ENCODE measurements at regions not wholly inside any gene's neighbourhood (a gene's known extent, or its start where the extent isn't known, plus 50 kb on each side); places are given as distances from the start of the nearest gene placed in this dataset.
"Not testable (repeated sequence)": the region's sequence is repeated elsewhere in the genome, so short reads cannot be mapped to it uniquely, and the experiment has no call there.

GRCh38 chr7:113593455-113593854, 325.4 kb downstream of the PPP1R3A start:
- not testable (repeated sequence) for DNase-seq (ENCODE audit: low spot score)

GRCh38 chr7:113592924-113593323, 325.9 kb downstream of the PPP1R3A start:
- not testable (repeated sequence) for DNase-seq (ENCODE audit: low spot score)

- DNase-seq (ENCODE audit: low spot score): no peak
Measured at GRCh38 chr7:113582471-113582870, 336.3 kb downstream of the PPP1R3A start.

- DNase-seq (ENCODE audit: low spot score): not testable (repeated sequence)
Measured at GRCh38 chr7:113563257-113563656, 355.6 kb downstream of the PPP1R3A start.

- DNase-seq (ENCODE audit: low spot score): no peak
Measured at GRCh38 chr7:113562801-113563200, 356.0 kb downstream of the PPP1R3A start.

GRCh38 chr7:113562242-113562641, 356.6 kb downstream of the PPP1R3A start:
- DNase-seq (ENCODE audit: low spot score): no peak

GRCh38 chr7:113561446-113561845, 357.4 kb downstream of the PPP1R3A start:
- no peak for DNase-seq (ENCODE audit: low spot score)

- DNase-seq (ENCODE audit: low spot score): no peak
Measured at GRCh38 chr7:113550966-113551365, 367.8 kb downstream of the PPP1R3A start.

GRCh38 chr7:113548561-113548960, 370.2 kb downstream of the PPP1R3A start:
- DNase-seq (ENCODE audit: low spot score): peak; percentile 24

GRCh38 chr7:113548137-113548536, 370.7 kb downstream of the PPP1R3A start:
- DNase-seq (ENCODE audit: low spot score): no peak

- DNase-seq (ENCODE audit: low spot score): no peak
Measured at GRCh38 chr7:113521468-113521867, 397.3 kb downstream of the PPP1R3A start.

GRCh38 chr7:113519472-113519871, 399.3 kb downstream of the PPP1R3A start:
- DNase-seq (ENCODE audit: low spot score): no peak

- no peak for DNase-seq (ENCODE audit: low spot score)
Measured at GRCh38 chr7:113504691-113505090, 386.3 kb upstream of the SMIM30 start.

- DNase-seq (ENCODE audit: low spot score): no peak
Measured at GRCh38 chr7:113504142-113504541, 385.8 kb upstream of the SMIM30 start.

GRCh38 chr7:113496586-113496985, 378.2 kb upstream of the SMIM30 start:
- DNase-seq (ENCODE audit: low spot score): not testable (repeated sequence)

GRCh38 chr7:113494797-113495566, 376.6 kb upstream of the SMIM30 start:
- not testable (repeated sequence) for DNase-seq (ENCODE audit: low spot score)

GRCh38 chr7:113491305-113491704, 373.0 kb upstream of the SMIM30 start:
- DNase-seq (ENCODE audit: low spot score): no peak

GRCh38 chr7:113487925-113488731, 369.8 kb upstream of the SMIM30 start:
- DNase-seq (ENCODE audit: low spot score): no peak

- no peak for DNase-seq (ENCODE audit: low spot score)
Measured at GRCh38 chr7:113486548-113486947, 368.2 kb upstream of the SMIM30 start.

GRCh38 chr7:113483657-113484056, 365.3 kb upstream of the SMIM30 start:
- DNase-seq (ENCODE audit: low spot score): no peak

- no peak for DNase-seq (ENCODE audit: low spot score)
Measured at GRCh38 chr7:113480537-113480936, 362.2 kb upstream of the SMIM30 start.

- no peak for DNase-seq (ENCODE audit: low spot score)
Measured at GRCh38 chr7:113464096-113464855, 345.9 kb upstream of the SMIM30 start.
